ENCODE measurements at regions not wholly inside any gene's neighbourhood (a gene's known extent, or its start where the extent isn't known, plus 50 kb on each side); places are given as distances from the start of the nearest gene placed in this dataset.

- Histone ChIP-seq H4K20me1 (ENCODE audit: insufficient read depth) (no peaks in the 10 kb centered on the region), H3K4me3 (ENCODE audit: low read length) (no peak overlapping the region), H3K27me3 (ENCODE audit: insufficient read depth, low read depth, low read length) (no peaks in the 10 kb centered on the region), H3K4me2 (ENCODE audit: low read length) (no peak overlapping the region), H3K36me3 (ENCODE audit: insufficient read depth, low read length) (no peaks in the 10 kb centered on the region), H3K9ac (ENCODE audit: low read length) (no peak overlapping the region), H3K9me3 (ENCODE audit: low read length) (no peaks in the 10 kb centered on the region), H3K9me2 (ENCODE audit: insufficient read depth, low read length) (no peaks in the 10 kb centered on the region), H3F3A (ENCODE audit: insufficient read depth, low read length, poor library complexity, severe bottlenecking) (no peaks in the 10 kb centered on the region), H3K79me2 (replicated peaks; ENCODE audit: insufficient read depth, low read length) (no peaks in the 10 kb centered on the region), H3K27ac (ENCODE audit: low read length) (no peak overlapping the region), H2AFZ (ENCODE audit: low read depth, low read length) (no peak overlapping the region)
- no peak for TF ChIP-seq MXI1 (conservative IDR thresholded peaks at IDR 0.05; ENCODE audit: poor library complexity, severe bottlenecking)
- no peak for TF ChIP-seq REST (IDR thresholded peaks at IDR 0.05; ENCODE audit: borderline replicate concordance)
- no peak for TF ChIP-seq SMC3 (conservative IDR thresholded peaks at IDR 0.05; ENCODE audit: poor library complexity)
- TF ChIP-seq, protein P1, sequence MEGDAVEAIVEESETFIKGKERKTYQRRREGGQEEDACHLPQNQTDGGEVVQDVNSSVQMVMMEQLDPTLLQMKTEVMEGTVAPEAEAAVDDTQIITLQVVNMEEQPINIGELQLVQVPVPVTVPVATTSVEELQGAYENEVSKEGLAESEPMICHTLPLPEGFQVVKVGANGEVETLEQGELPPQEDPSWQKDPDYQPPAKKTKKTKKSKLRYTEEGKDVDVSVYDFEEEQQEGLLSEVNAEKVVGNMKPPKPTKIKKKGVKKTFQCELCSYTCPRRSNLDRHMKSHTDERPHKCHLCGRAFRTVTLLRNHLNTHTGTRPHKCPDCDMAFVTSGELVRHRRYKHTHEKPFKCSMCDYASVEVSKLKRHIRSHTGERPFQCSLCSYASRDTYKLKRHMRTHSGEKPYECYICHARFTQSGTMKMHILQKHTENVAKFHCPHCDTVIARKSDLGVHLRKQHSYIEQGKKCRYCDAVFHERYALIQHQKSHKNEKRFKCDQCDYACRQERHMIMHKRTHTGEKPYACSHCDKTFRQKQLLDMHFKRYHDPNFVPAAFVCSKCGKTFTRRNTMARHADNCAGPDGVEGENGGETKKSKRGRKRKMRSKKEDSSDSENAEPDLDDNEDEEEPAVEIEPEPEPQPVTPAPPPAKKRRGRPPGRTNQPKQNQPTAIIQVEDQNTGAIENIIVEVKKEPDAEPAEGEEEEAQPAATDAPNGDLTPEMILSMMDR (IDR thresholded peaks at IDR 0.05; ENCODE audit: poor library complexity, severe bottlenecking) = no peak
- TF ChIP-seq EZH2 (IDR thresholded peaks at IDR 0.05; ENCODE audit: borderline replicate concordance, insufficient read depth, low read length, poor library complexity, severe bottlenecking) = no peak
- no peak for TF ChIP-seq EP300 (conservative IDR thresholded peaks at IDR 0.05; ENCODE audit: poor library complexity, severe bottlenecking)
- no peak for TF ChIP-seq TAF1 (IDR thresholded peaks at IDR 0.05; ENCODE audit: low read depth)
- TF ChIP-seq POLR2AphosphoS5 (IDR thresholded peaks at IDR 0.05) = no peak
- no peak for TF ChIP-seq RAD21 (conservative IDR thresholded peaks at IDR 0.05)
Observed at GRCh38 chr3:104906001-104906639, 460.6 kb upstream of the ALCAM start.

GRCh38 chr3:104907507-104907906, 459.2 kb upstream of the ALCAM start:
- Histone ChIP-seq H3K9ac (ENCODE audit: low read length) (no peak overlapping the region), H3K4me2 (ENCODE audit: low read length) (no peak overlapping the region), H2AFZ (ENCODE audit: low read depth, low read length) (no peak overlapping the region), H3K79me2 (replicated peaks; ENCODE audit: insufficient read depth, low read length) (no peaks in the 10 kb centered on the region), H3K27ac (ENCODE audit: low read length) (no peak overlapping the region), H4K20me1 (ENCODE audit: insufficient read depth) (no peaks in the 10 kb centered on the region), H3K27me3 (ENCODE audit: insufficient read depth, low read depth, low read length) (no peaks in the 10 kb centered on the region), H3K9me2 (ENCODE audit: insufficient read depth, low read length) (no peaks in the 10 kb centered on the region), H3K9me3 (ENCODE audit: low read length) (no peaks in the 10 kb centered on the region), H3K36me3 (ENCODE audit: insufficient read depth, low read length) (no peaks in the 10 kb centered on the region), H3K4me3 (ENCODE audit: low read length) (no peak overlapping the region), H3F3A (ENCODE audit: insufficient read depth, low read length, poor library complexity, severe bottlenecking) (no peaks in the 10 kb centered on the region)
- TF ChIP-seq, protein P1 (IDR thresholded peaks at IDR 0.05; ENCODE audit: poor library complexity, severe bottlenecking) = no peak
- TF ChIP-seq EP300 (conservative IDR thresholded peaks at IDR 0.05; ENCODE audit: poor library complexity, severe bottlenecking) (no peak), SMC3 (conservative IDR thresholded peaks at IDR 0.05; ENCODE audit: poor library complexity) (no peak), REST (IDR thresholded peaks at IDR 0.05; ENCODE audit: borderline replicate concordance) (no peak), EZH2 (IDR thresholded peaks at IDR 0.05; ENCODE audit: borderline replicate concordance, insufficient read depth, low read length, poor library complexity, severe bottlenecking) (no peak), POLR2AphosphoS5 (IDR thresholded peaks at IDR 0.05) (no peak), TAF1 (IDR thresholded peaks at IDR 0.05; ENCODE audit: low read depth) (no peak), MXI1 (conservative IDR thresholded peaks at IDR 0.05; ENCODE audit: poor library complexity, severe bottlenecking) (no peak), RAD21 (conservative IDR thresholded peaks at IDR 0.05) (no peak)
